ENCODE measurements at regions not wholly inside any gene's neighbourhood (a gene's known extent, or its start where the extent isn't known, plus 50 kb on each side); places are given as distances from the start of the nearest gene placed in this dataset.
"Not testable (repeated sequence)": the region's sequence is repeated elsewhere in the genome, so short reads cannot be mapped to it uniquely, and the experiment has no call there.

DNA sequence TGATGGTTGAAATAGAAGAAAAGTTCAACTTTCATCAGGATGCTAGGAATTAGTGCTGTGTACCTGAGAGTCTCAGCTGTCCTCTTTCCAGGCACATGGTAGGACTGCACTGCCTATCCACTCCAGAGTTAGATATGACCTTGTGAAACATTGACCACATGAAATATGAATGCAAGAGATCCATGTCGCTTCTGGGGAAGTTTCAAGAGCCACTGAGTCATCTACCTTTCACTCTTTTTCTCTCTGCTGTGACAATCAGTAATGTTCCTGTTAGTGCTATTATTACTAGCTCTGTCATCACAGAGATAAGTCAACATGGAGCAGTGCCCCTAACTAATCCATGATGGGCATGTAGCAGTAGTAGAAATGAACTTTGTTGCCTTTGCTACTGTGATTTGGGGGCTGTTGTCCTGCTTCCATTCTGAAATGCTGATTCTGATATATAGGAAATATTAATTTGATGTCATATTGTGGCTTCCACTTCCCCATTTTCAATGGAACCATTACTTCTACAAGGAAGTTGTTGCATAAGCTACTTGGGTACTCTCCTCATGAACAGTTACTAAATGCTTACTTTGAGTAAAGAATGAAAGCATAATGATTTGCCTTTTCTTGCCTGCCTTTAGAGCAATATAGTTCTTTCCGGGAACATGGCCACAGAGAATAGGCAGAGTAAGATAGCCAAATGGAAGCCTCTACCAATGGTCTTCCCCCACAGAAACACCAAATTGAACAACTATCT lies 192.8 kb upstream of the ZNF521 start:
- ATAC-seq: no peak

DNA sequence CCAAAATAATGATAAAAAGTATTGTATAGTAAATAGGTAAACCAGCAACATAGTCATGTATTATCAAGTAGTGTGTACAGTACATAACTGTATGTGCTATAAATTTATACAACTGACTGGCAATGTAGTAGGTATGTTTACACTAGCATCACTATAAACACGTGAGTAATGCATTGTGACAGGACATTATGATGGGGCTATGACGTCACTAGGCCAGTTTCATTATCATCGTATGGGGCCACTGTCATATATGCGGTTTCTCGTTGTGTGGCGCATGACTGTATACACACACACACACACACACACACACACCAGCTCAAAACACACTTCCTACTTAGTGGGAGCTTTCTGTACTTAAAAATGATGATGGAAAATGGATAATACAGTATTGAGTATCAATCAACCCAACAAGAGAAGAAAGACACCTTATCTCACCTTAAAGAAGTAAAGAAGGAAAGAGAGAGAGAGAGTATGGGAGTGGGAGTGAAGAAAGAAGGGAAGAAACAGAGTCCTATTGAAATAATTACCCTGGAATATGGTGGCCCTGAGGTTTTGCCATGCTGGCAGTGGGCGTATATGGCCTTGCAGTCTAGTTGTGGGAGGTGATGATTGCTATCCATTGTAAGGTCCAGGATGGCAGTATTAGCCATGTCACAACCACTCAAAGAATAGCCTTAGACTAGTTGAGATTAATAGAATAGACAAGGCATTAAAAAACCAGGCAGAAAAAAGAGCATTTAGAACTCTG lies 186.4 kb upstream of the ZNF521 start:
- ATAC-seq: no peak

DNA sequence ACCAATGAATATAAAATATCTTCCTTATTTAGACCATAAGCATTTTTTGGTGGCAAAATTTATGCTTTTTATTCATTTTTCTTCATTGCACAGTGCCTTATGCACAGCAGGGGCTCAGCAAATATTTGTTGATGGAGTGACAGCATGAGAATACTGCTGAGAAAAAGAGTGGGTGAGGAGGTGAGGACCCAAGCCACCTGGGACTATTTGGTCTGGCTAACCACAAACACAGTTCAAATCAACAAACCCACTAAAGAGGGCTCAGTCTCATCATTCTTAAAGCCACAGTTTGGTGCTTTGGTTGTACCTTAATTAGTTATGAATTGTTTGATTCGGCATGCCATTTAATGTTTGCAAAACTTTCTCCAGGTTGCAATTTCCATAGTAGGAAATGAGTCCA lies 183.5 kb upstream of the ZNF521 start:
- ATAC-seq: no peak

DNA sequence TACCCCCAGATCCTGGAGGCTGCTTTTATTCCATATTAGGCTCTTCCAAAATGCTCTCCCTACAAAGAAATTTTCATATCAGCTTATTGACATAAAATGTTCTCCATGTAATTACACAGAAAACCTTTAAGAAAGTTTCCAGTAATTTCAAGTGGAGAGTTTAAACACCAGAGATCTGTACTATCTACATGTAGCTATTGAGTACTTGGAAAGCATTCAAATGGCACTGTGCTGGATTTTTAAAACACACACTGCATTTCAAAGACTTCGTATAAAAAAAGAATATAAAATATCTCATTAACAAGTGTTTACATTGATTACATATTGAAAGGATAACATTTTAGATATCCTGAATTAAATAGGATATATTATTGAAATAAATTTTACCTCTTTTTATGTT lies 182.4 kb upstream of the ZNF521 start:
- ATAC-seq: no peak

DNA sequence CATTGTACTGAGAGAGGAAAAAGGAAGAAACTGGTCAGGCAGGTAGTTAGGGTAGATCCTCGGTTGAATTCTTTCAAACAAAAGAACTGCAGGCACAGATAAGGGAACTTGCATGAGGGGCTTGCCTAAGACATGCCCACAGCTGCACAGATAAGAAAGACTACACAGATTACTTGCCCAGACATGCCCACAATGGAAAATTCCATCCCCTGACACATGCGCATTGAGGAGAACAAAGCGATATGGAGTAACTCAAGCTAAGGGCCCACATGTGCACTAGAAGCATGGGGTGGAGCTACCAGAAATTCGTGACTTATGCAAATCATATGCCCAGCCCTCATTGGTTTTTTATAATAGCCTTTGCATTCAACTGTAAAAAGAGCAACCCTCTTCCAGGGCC lies 181.3 kb upstream of the ZNF521 start:
- ATAC-seq: no peak

DNA sequence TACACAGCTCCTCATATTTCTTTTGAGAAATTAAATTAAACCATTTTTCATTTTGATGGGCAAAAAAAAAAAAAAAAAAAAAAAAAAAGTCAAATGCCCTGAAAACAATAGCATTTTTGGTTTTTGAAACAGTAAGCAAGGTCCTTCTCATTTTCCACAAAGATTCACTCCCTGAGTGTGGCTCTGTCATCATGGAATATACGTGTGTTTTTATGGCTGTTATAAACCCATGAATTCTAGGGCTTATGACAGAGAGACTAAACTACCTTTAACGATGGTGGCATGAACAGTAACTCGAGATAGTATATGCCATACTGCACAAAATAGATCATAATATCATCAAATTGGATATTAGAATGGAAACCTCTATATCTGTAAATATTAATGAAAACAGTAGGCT lies 179.2 kb upstream of the ZNF521 start:
- no peak for ATAC-seq

DNA sequence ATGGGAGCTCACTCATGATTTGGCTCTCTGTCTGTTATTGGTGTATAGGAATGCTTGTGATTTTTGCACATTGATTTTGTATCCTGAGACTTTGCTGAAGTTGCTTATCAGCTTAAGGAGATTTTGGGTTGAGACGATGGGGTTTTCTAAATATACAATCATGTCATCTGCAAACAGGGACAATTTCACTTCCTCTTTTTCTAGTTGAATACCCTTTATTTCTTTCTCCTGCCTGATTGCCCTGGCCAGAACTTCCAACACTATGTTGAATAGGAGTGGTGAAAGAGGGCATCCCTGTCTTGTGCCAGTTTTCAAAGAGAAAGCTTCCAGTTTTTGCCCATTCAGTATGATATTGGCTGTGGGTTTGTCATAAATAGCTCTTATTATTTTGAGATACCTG lies 173.8 kb upstream of the ZNF521 start:
- not testable (repeated sequence) for ATAC-seq

DNA sequence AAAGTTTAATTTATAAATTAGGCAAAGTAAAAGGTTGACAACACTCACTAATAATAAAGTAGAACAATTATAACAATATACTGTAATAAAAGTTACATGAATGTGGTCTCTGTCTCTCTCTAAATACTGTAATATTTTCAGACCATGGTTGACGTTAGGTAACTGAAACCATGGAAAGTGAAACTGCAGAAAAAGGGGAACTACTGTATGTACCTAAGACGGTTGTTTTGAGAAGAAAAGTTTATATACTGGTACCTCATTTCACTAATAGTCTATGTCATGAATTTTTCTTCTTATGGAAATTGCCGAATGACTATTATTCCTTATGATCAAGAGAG lies 166.7 kb upstream of the ZNF521 start:
- ATAC-seq: no peak

DNA sequence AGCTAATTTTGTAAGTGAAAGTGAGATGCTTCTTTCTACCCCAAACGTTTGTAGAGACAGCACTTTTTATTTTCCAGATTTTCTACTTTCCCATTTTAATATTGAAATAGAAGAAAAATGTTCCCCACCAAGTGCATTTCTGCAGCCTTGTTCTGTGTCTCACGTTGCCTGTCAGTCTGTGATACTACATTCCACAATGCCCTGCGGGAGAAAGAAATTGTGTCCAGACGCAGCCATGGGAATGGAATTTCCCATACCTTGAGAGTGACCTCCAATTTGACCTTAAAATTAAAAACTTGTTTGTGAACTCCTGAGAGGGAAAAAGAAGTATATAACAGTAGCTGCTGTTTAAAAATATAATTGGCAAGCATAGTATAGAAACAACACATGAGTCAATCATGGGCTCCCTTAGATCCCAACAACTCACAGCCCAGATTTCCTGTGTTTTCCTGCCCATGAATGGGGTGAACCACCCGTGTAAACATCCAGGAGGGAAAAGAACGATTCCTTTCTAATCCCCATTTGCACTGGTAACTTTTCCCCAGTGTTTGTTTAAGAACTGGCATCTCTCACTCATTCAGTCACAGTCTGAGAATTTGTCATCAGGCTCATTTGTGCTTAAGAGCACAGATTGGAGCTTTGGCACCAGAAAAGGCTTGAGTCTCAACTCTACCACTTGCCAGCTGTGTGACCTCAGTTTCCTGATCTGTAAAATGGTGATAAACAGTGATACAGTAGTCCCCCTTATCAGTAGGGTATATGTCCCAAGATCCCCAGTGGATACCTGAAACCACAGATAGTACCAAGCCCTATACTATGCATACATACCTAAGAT lies 166.1 kb upstream of the ZNF521 start:
- ATAC-seq: no peak

DNA sequence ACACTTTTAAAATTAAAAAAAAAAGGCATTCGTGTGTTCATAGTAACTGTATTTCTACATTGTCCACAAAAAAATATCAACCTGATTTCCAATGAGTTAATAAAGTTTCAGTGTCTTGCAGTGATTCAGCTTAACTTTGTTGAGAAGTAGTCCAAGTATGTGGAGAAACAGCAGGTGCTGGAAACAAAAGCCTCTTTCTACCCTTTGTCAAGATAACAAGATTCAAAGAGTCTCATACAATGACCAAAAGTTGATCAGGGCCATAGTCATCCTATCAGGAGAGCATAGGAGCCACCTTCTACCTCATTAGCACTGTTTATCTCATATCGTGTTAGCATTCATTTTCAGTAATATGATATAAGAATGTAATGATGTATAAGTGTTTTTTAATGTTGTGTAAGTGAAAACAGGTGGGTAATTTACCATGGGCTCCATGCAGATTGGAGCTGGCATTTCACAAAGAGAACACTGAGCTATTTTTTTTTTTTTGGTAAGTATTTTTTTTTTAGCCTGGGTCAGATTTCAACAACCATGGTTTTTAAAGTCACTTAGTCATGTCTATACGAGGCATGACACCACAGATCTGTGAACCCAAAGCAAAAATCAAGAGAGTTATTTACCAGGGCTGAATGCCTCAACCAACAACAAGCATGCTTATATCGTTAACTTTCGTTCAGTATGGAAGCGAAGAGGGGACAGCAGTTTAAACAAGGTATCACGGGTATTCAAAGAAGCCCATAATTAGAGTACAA lies 165.0 kb upstream of the ZNF521 start:
- ATAC-seq: no peak

DNA sequence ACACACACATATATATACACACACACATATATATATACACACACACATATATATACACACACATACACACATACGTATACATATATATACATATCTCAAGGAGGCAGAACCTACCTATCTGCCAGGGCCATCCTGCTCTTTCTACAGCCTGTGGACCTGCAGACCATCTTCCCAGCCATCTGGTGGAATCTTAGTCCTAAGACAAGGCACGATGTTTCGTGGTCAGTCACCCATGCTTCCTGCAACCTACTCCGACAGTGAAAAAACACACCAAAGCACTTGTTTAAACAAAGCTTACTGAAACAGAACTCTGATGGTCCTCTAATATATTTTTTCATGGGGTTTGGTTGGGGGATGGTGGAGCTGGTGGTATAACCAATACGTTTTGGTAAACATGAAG lies 164.2 kb upstream of the ZNF521 start:
- ATAC-seq: no peak

DNA sequence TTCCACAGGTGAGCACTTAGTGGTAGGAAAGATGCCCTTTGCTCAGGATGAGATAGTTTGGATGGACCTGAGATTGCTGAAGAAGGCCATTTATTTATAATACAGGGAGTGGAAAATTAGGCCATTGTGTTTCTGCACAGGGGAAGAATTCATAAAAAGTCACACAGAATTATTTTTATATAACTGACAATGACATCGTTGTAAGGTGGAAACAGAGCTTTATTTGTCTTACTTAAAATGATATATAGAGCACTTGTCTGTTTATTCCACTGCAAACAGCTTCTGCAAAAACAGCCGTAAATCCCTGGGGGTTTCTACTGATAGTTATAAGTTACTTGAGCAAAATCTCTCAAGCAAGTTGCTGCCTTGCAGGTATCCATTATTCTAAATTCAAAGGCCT lies 158.1 kb upstream of the ZNF521 start:
- ATAC-seq: no peak

DNA sequence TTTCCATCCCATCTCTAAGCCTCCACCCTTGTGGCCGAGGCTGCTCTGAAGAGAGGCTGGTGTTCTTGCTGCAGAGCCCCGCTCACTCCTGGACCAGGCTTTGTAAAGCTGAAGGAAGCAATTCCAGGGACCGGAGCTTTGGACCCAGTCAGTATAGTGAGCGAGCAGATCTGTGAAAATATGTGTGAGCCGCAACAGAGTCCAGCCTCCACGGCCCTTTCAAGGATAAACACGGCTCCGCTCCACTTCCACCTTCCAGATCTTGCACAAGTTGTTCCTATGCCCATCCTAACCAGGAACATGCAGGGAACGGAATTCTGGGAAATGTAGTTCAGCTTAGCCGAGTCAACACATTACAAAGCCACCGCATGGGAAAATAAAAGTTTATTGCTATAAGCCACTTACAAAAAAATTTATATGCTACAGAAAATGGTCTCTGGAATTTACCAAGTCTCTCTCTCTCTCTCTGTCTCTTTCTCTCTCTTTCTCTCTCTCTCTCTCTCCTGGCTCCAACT lies 151.7 kb upstream of the ZNF521 start:
- no peak for ATAC-seq

DNA sequence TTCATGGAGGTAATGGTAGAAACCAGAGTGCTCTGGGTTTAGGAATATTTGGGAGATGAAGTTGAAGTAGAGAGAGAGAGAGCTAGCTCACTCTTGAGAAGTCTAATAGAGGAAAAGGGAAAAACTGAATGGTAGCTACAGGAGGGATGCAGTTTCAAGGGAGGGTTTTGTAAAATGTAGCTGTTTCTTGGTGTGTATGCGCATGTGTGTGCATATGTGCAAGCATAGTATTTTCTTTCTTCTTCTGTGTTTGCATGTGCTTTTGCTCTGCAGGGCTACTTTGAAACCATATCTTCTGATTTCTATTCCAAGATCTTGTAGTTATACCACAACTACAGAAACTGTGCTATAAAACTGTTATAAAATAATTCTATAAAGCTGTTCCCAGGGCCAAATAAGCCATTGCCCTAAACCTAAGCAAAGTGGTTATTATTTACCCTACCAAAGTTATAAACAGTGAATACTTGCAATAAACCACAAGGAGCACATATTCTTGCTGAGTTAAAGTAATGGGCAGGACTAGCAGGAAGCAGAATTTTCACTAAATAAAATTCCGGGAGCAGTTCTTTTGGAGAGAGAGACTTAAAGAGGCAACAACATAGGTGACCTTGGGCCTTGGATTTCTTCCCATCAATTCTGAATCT lies 145.3 kb upstream of the ZNF521 start:
- no peak for ATAC-seq

DNA sequence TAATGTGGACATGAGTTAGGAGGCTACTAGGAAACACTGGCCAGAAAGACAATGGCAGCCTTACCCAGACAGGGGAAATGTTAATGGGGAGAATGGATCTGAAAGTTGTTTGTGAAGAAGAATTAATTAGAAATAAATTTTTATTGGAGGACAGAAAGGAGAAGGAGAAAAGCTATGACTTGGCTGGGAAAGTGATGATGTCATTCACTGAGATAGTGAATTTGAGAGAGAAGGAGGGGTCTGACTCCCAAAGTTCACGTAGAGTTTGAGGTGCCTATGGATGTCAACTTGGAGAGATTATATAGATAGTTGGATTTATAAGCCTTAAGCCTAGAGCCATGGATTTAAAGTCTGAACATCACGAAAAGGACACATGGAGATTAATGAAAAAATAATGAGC lies 144.6 kb upstream of the ZNF521 start:
- no peak for ATAC-seq

DNA sequence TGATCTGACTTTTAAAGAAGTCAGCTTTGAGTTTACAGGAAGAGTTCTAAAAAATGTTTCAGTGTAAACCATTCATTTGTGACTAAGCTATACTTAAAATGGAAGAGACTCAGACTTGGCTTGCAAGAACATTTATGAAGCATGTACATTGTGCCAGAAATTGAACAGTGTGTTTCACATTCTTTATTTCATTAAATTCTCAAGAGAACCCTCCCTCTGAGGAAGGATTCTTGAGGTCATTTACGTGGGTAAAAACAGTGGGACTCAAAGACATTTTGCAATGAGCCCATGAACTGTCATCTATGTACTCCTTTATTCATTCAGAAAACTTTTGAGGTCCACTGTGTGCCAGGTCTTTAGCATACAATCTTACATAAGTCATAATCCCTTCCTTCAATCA lies 143.6 kb upstream of the ZNF521 start:
- ATAC-seq: no peak

DNA sequence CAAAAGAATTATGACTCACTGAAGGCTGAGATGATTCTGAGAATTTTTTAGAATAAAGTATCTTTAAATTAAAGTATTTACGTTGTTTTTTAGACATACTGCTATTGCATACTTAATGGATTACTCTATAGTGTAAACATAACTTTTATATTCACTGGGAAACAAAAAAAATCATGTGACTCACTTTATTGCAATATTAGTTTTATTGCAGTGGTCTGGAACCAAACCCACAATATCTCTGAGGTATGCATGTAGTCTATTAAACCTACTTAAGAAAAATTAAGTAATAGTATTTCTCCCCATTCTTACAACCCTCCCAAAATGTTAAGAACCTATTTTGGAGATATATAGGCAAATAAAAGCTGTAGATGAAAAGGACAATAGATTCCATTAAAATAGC lies 142.9 kb upstream of the ZNF521 start:
- ATAC-seq: no peak

DNA sequence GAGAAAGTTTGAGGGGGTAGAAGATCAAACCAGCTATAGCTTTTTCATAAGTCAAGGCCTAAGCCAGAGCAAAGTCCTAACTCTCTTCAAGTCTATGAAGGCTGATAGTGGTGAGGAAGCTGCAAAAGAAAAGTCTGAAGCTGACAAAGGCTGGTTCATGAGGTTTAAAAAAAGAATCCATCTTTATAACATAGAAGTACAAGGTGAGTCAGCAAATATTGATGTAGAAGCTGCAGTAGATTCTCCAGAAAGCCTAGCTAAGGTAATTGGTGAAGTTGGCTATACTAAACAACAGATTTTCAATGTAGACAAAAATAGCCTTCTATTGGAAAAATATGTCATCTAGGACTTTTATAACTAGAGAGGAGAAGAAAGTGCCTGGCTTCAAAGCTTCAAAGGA lies 141.4 kb upstream of the ZNF521 start:
- ATAC-seq: no peak

DNA sequence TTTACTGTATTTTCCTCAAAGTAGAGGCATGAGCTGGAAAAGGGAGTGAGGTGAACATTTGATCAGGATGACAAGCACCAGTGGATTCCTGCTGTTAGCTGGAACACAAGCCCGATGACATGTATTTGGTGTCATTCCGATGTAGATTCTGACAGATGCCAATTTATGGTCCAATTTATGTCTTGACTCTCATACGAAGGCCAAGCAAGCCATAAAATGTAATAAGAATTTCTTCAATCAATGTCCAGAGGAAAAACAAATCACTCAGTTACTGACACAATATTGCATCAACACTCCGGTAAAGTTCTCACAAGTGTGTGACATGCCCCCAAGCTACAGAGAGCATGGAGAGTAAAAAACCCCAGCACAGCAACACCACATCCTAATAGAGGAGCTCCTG lies 138.3 kb upstream of the ZNF521 start:
- no peak for ATAC-seq

DNA sequence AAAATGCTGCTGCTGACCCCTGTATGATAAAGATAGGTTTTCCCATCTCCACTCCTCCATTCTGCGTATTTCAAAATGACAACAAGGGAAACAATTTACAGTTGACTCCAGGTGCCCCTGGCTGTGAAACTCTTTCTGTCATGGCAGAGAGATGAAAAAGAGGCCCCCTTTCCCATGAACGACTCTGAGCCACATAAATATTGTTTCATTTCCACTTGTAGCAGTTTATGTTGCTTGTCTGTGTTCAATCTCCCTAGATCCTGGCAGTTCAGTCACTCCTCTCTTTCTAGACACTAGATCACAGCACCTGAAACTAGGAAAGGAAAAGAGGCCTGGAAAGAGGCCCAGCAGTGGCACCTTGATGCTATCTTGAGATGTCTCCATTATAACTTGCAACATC lies 121.0 kb upstream of the ZNF521 start:
- no peak for ATAC-seq

DNA sequence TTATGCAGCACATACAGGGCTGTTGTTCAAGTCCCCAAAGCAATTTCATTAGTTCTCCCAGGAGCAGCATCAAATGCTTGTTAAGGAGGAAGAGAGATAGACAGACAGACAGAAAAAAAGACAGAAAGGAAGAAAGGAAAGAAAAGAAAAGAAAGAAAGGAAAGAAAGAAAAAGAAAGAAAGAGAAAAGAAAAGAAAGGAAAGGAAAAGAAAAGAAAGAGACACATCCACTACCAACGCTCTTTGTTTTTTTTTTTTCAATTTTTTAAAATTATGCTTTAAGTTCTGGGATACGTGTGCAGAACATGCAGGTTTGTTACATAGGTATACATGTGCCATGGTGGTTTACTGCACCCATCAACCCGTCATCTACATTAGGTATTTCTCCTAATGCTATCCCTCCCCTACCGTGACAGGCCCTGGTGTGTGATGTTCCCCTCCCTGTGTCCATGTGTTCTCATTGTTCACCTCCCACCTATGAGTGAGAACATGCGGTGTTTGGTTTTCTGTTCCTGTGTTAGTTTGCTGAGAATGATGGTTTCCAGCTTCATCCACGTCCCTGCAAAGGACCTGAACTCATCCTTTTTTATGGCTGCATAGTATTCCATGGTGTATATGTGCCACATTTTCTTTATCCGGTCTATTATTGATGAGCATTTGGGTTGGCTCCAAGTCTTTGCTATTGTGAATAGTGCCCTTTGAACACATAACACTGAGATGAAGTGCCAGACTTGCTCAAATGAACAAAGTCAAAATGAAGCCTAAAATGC lies 119.0 kb upstream of the ZNF521 start:
- not testable (repeated sequence) for ATAC-seq

DNA sequence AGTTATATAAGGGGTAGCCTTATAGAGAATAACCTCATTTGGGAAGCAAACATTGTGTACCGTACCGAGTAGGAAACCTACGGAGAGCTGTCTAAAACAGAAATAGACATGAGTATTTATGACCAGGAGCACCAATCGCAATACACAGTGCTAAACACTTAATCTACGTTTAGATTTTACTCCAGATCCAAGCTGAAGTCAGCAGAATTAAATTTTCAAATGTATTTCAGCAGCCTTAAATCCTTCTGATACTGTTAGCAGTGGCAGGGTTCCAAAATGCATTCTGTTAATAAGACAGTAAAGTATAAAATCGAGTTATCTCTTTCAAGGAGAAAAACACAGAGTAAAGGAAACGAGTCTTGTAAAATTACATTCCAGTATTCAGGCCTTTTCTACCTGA lies 118.1 kb upstream of the ZNF521 start:
- no peak for ATAC-seq
